GM21825 (cell line): ENCODE measurements at regions not wholly inside any gene's neighbourhood (a gene's known extent, or its start where the extent isn't known, plus 50 kb on each side); places are given as distances from the start of the nearest gene placed in this dataset.
"Not testable (repeated sequence)": the region's sequence is repeated elsewhere in the genome, so short reads cannot be mapped to it uniquely, and the experiment has no call there.

ENCODE experiments used
- ATAC-seq: cut with Tn5 transposase; IDR thresholded peaks from one replicate; pipeline ENCODE4 v1.9.1; 2021; ENCODE audit warnings: mild to moderate bottlenecking, moderate library complexity; ENCODE audit not compliant: unreplicated experiment

GRCh38 chr2:87196720-87197388 lies 175.2 kb upstream of the PLGLB1 start:
- ATAC-seq, result not testable (repeated sequence)

- ATAC-seq, result not testable (repeated sequence)
Measured at GRCh38 chr2:87198422-87198821, 176.8 kb upstream of the PLGLB1 start.

GRCh38 chr2:87199228-87199627 lies 177.6 kb upstream of the PLGLB1 start:
- ATAC-seq, result not testable (repeated sequence)

GRCh38 chr2:87204569-87205147 lies 183.0 kb upstream of the PLGLB1 start:
- not testable (repeated sequence) for ATAC-seq

GRCh38 chr2:87212938-87213337 lies 191.3 kb upstream of the PLGLB1 start:
- not testable (repeated sequence) for ATAC-seq

- ATAC-seq, result not testable (repeated sequence)
Measured at GRCh38 chr2:87217005-87217404, 195.4 kb upstream of the PLGLB1 start.

GRCh38 chr2:87217741-87218410 lies 196.2 kb upstream of the PLGLB1 start:
- peak; percentile 63 for ATAC-seq

GRCh38 chr2:87220651-87221050 lies 199.0 kb upstream of the PLGLB1 start:
- ATAC-seq, result not testable (repeated sequence)

- not testable (repeated sequence) for ATAC-seq
Measured at GRCh38 chr2:87222131-87222530, 200.5 kb upstream of the PLGLB1 start.

GRCh38 chr2:87223873-87224272 lies 202.2 kb upstream of the PLGLB1 start:
- ATAC-seq, result not testable (repeated sequence)

GRCh38 chr2:87229091-87229689 lies 207.5 kb upstream of the PLGLB1 start:
- not testable (repeated sequence) for ATAC-seq

GRCh38 chr2:87229964-87230363 lies 208.3 kb upstream of the PLGLB1 start:
- ATAC-seq, result not testable (repeated sequence)

- not testable (repeated sequence) for ATAC-seq
Measured at GRCh38 chr2:87235333-87235981, 213.8 kb upstream of the PLGLB1 start.

GRCh38 chr2:87237570-87238336 lies 216.1 kb upstream of the PLGLB1 start:
- ATAC-seq, result not testable (repeated sequence)

GRCh38 chr2:87239558-87240215 lies 218.0 kb upstream of the PLGLB1 start:
- not testable (repeated sequence) for ATAC-seq

GRCh38 chr2:87246066-87246717 lies 224.5 kb upstream of the PLGLB1 start:
- ATAC-seq, result not testable (repeated sequence)

- not testable (repeated sequence) for ATAC-seq
Measured at GRCh38 chr2:87252046-87252445, 230.4 kb upstream of the PLGLB1 start.

- not testable (repeated sequence) for ATAC-seq
Measured at GRCh38 chr2:87254562-87254961, 232.9 kb upstream of the PLGLB1 start.

GRCh38 chr2:87255410-87255809 lies 233.8 kb upstream of the PLGLB1 start:
- ATAC-seq, result not testable (repeated sequence)
